PC-3 (cell line): ENCODE measurements at regions not wholly inside any gene's neighbourhood (a gene's known extent, or its start where the extent isn't known, plus 50 kb on each side); places are given as distances from the start of the nearest gene placed in this dataset.

Source experiments
- ATAC-seq: fragments of 200-7000 bp; cut with Tn5 transposase; 2 replicates; pipeline ENCODE4 v1.9.1; 2020; ENCODE audit warnings: mild to moderate bottlenecking, moderate library complexity
- BruUV-seq: library from RNA; stranded (reverse); fragments of 400-500 nt; replicated peaks from 2 replicates; lab custom pipeline; 2021; lab: Mats Ljungman, UMichigan
- CTCF ChIA-PET: fragments of 300-600 bp; sonication (Branson Sonifier 250); formaldehyde crosslinking; loops from one replicate; lab custom pipeline; 2022; ENCODE audit warnings: antibody characterized with exemption; lab: Charles Lee
- POLR2A ChIA-PET: fragments of 300-600 bp; sonication (Branson Sonifier 250); formaldehyde crosslinking; loops from one replicate; lab custom pipeline; 2022; ENCODE audit warnings: antibody characterized with exemption; ENCODE audit not compliant: unreplicated experiment; lab: Charles Lee
- DNase-seq: peaks from one replicate; pipeline ENCODE4 v3.0.0-alpha.2; 2015
- H2AFZ ChIP-seq: fragments of 300-600 bp; sonication (generic); 2 replicates; pipeline ENCODE4 v1.6.0; 2016; ENCODE audit warnings: antibody characterized with exemption, low read length
- H3F3A ChIP-seq: fragments of 300-600 bp; sonication (generic); one replicate; pipeline ENCODE4 v1.6.0; 2017; ENCODE audit warnings: antibody characterized with exemption, low read length, control low read depth, mild to moderate bottlenecking; ENCODE audit not compliant: unreplicated experiment
- H3K27ac ChIP-seq: fragments of 300-600 bp; sonication (generic); 2 replicates; pipeline ENCODE4 v1.5.1; 2016; ENCODE audit warnings: mild to moderate bottlenecking, low read length
- H3K27me3 ChIP-seq: fragments of 300-600 bp; sonication (generic); 2 replicates; pipeline ENCODE4 v1.6.1; 2016; ENCODE audit warnings: low read length, mixed read lengths
- H3K36me3 ChIP-seq: fragments of 300-600 bp; sonication (generic); 2 replicates; pipeline ENCODE4 v1.6.1; 2016; ENCODE audit warnings: low read depth, mixed run types, low read length, mixed read lengths
- H3K4me1 ChIP-seq: fragments of 300-600 bp; sonication (generic); 2 replicates; pipeline ENCODE4 v1.5.1; 2016; ENCODE audit warnings: low read length; ENCODE audit not compliant: insufficient read depth
- H3K4me2 ChIP-seq: fragments of 300-600 bp; sonication (generic); 2 replicates; pipeline ENCODE4 v1.6.0; 2016; ENCODE audit warnings: low read length
- H3K4me3 ChIP-seq: fragments of 300-600 bp; sonication (generic); 2 replicates; pipeline ENCODE4 v1.5.1; 2016; ENCODE audit warnings: mild to moderate bottlenecking, low read length, mixed read lengths
- H3K79me2 ChIP-seq: fragments of 300-600 bp; sonication (generic); 2 replicates; pipeline ENCODE4 v1.6.1; 2017; ENCODE audit warnings: low read length, mixed read lengths
- H3K9ac ChIP-seq: fragments of 300-600 bp; sonication (generic); 2 replicates; pipeline ENCODE4 v1.6.0; 2016; ENCODE audit warnings: mild to moderate bottlenecking, low read length
- H3K9me2 ChIP-seq: fragments of 300-600 bp; sonication (generic); replicated peaks from 2 replicates; pipeline ENCODE4 v1.6.1; 2016; ENCODE audit warnings: mixed run types, low read length, mixed read lengths
- H3K9me3 ChIP-seq: fragments of 300-600 bp; sonication (generic); 2 replicates; pipeline ENCODE4 v1.6.1; 2016; ENCODE audit warnings: low read length, mixed read lengths
- H4K20me1 ChIP-seq: fragments of 300-600 bp; sonication (generic); 2 replicates; pipeline ENCODE4 v1.6.1; 2016; ENCODE audit warnings: low read length, mixed read lengths
- EZH2 ChIP-seq: fragments of 300-600 bp; sonication (generic); IDR thresholded peaks from one replicate; pipeline ENCODE4 v1.6.1; 2017; ENCODE audit warnings: antibody characterized with exemption, mild to moderate bottlenecking, low read length; ENCODE audit not compliant: unreplicated experiment
- EZH2phosphoT487 ChIP-seq: fragments of 300-600 bp; sonication (generic); IDR thresholded peaks from 2 replicates; pipeline ENCODE4 v1.6.1; 2018; ENCODE audit warnings: mild to moderate bottlenecking, antibody characterized with exemption, low read length, borderline replicate concordance
- intact Hi-C: fragments of 100-400 bp; cut with micrococcal nuclease; formaldehyde crosslinking; loops from 2 replicates; pipeline ENCODE4 v1.9.0; 2023
- TF ChIP-seq, protein P1 (sequence below): fragments of 300-600 bp; sonication (generic); conservative IDR thresholded peaks from 2 replicates; pipeline ENCODE4 v1.5.1; 2017; ENCODE audit warnings: antibody characterized with exemption, low read depth, mild to moderate bottlenecking, low read length

- H3K9ac ChIP-seq = no peak overlapping the region
- no peaks in the 10 kb centered on the region for H3K36me3 ChIP-seq
- DNase-seq (no peak), ATAC-seq (no peak)
- ChIA-PET CTCF (no interaction called here), POLR2A (no interaction called here)
- H3F3A ChIP-seq = no peaks in the 10 kb centered on the region
- H3K27ac ChIP-seq = no peak overlapping the region
- no TSS peak for BruUV-seq
- H3K4me2 ChIP-seq = no peak overlapping the region
- no peaks in the 10 kb centered on the region for H3K4me1 ChIP-seq
- H4K20me1 ChIP-seq = no peaks in the 10 kb centered on the region
- intact Hi-C loops = no loop called here
- no peaks in the 10 kb centered on the region for H3K79me2 ChIP-seq
- H3K27me3 ChIP-seq = no peaks in the 10 kb centered on the region
- TF ChIP-seq EZH2 (no peak), EZH2phosphoT487 (no peak)
- TF ChIP-seq, protein P1, sequence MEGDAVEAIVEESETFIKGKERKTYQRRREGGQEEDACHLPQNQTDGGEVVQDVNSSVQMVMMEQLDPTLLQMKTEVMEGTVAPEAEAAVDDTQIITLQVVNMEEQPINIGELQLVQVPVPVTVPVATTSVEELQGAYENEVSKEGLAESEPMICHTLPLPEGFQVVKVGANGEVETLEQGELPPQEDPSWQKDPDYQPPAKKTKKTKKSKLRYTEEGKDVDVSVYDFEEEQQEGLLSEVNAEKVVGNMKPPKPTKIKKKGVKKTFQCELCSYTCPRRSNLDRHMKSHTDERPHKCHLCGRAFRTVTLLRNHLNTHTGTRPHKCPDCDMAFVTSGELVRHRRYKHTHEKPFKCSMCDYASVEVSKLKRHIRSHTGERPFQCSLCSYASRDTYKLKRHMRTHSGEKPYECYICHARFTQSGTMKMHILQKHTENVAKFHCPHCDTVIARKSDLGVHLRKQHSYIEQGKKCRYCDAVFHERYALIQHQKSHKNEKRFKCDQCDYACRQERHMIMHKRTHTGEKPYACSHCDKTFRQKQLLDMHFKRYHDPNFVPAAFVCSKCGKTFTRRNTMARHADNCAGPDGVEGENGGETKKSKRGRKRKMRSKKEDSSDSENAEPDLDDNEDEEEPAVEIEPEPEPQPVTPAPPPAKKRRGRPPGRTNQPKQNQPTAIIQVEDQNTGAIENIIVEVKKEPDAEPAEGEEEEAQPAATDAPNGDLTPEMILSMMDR = no peak
- no peaks in the 10 kb centered on the region for H3K9me3 ChIP-seq
- no peak overlapping the region for H3K4me3 ChIP-seq
- H3K9me2 ChIP-seq = no peaks in the 10 kb centered on the region
- no peak overlapping the region for H2AFZ ChIP-seq
Observed at GRCh38 chr6:140007525-140007924, 633.1 kb upstream of the CITED2 start.

- no peak overlapping the region for H3K9ac ChIP-seq
- DNase-seq (no peak), ATAC-seq (no peak)
- no peaks in the 10 kb centered on the region for H3K9me3 ChIP-seq
- BruUV-seq = no TSS peak
- H4K20me1 ChIP-seq = no peaks in the 10 kb centered on the region
- H3K36me3 ChIP-seq = no peaks in the 10 kb centered on the region
- no peak overlapping the region for H2AFZ ChIP-seq
- intact Hi-C loops = no loop called here
- H3F3A ChIP-seq = no peaks in the 10 kb centered on the region
- no peaks in the 10 kb centered on the region for H3K27me3 ChIP-seq
- no peaks in the 10 kb centered on the region for H3K9me2 ChIP-seq
- no peaks in the 10 kb centered on the region for H3K79me2 ChIP-seq
- H3K4me3 ChIP-seq = no peak overlapping the region
- TF ChIP-seq EZH2 (no peak), EZH2phosphoT487 (no peak)
- TF ChIP-seq, protein P1 = no peak
- ChIA-PET CTCF (no interaction called here), POLR2A (no interaction called here)
- no peak overlapping the region for H3K4me2 ChIP-seq
- no peak overlapping the region for H3K27ac ChIP-seq
- no peaks in the 10 kb centered on the region for H3K4me1 ChIP-seq
Observed at GRCh38 chr6:140003217-140003616, 628.8 kb upstream of the CITED2 start.

- no TSS peak for BruUV-seq
- no peak overlapping the region for H2AFZ ChIP-seq
- no peaks in the 10 kb centered on the region for H3K27me3 ChIP-seq
- TF ChIP-seq EZH2phosphoT487 = no peak
- TF ChIP-seq EZH2 = no peak
- TF ChIP-seq, protein P1 = no peak
- H3K4me1 ChIP-seq = no peaks in the 10 kb centered on the region
- no peak overlapping the region for H3K9ac ChIP-seq
- no peak overlapping the region for H3K27ac ChIP-seq
- H3K36me3 ChIP-seq = no peaks in the 10 kb centered on the region
- no peaks in the 10 kb centered on the region for H4K20me1 ChIP-seq
- intact Hi-C loops = no loop called here
- ChIA-PET CTCF (interaction anchor here (0.5 kb wide), 1 partner anchor 613 kb away, joined by 5 read pairs; no protein-coding TSS in a partner anchor), POLR2A (no interaction called here)
- DNase-seq = no peak
- H3K9me3 ChIP-seq = no peaks in the 10 kb centered on the region
- no peaks in the 10 kb centered on the region for H3F3A ChIP-seq
- no peak overlapping the region for H3K4me2 ChIP-seq
- H3K9me2 ChIP-seq = no peaks in the 10 kb centered on the region
- no peak overlapping the region for H3K4me3 ChIP-seq
- ATAC-seq = no peak
- H3K79me2 ChIP-seq = no peaks in the 10 kb centered on the region
Observed at GRCh38 chr6:140002396-140003022, 628.1 kb upstream of the CITED2 start.
